SK-N-SH (cell line): ENCODE measurements at regions not wholly inside any gene's neighbourhood (a gene's known extent, or its start where the extent isn't known, plus 50 kb on each side); places are given as distances from the start of the nearest gene placed in this dataset.

ENCODE experiments used
- CTCF ChIA-PET: fragments of 300-600, 350-600 bp; formaldehyde crosslinking; extraction: SDS; loops from one replicate; lab custom pipeline; 2021; lab: Yijun Ruan, JAX
- POLR2A ChIA-PET: fragments of 350-600 bp; sonication (Branson Sonifier 250); formaldehyde crosslinking; extraction: SDS; loops from one replicate; lab custom pipeline; 2020; ENCODE audit warnings: antibody characterized with exemption, inconsistent platforms; lab: Yijun Ruan, JAX
- DNase-seq: peaks from one replicate; pipeline ENCODE4 v3.0.0; 2012
- H2AFZ ChIP-seq: fragments of 200-600 bp; sonication (generic); 2 replicates; pipeline ENCODE4 v1.8.1; 2016; ENCODE audit warnings: antibody characterized with exemption, mild to moderate bottlenecking, low read depth
- H3F3A ChIP-seq: fragments of 200-600 bp; sonication (generic); replicated peaks from 2 replicates; pipeline ENCODE3; 2016; ENCODE audit warnings: antibody characterized with exemption, mild to moderate bottlenecking; ENCODE audit not compliant: insufficient read depth
- H3K27ac ChIP-seq, 2 experiments: fragments of 200-500 bp in 1 of 2; fragments of 200-600 bp in 1 of 2; sonication (Bioruptor generic) in 1 of 2; sonication (generic), shearing (Covaris generic) in 1 of 2; 2 replicates each; pipeline versions ENCODE4 v1.5.1 to v1.6.1; 2014 to 2016; ENCODE audit warnings: low read depth in 2 of 2, inconsistent platforms in 1 of 2, low read length in 1 of 2, mild to moderate bottlenecking in 1 of 2, mixed read lengths in 1 of 2
- H3K27me3 ChIP-seq: fragments of 200-600 bp; sonication (generic), shearing (Covaris generic); 2 replicates; pipeline ENCODE4 v1.6.1; 2016; ENCODE audit warnings: mixed run types; ENCODE audit not compliant: insufficient read depth
- H3K36me3 ChIP-seq, 2 experiments: fragments of 200-500 bp in 1 of 2; fragments of 200-600 bp in 1 of 2; sonication (Bioruptor generic) in 1 of 2; sonication (generic) in 1 of 2; replicated peaks in 1 of 2; 2 replicates each; pipeline versions ENCODE3 to v1.5.1; 2014 to 2016; ENCODE audit warnings: low read length in 1 of 2, mild to moderate bottlenecking in 1 of 2; ENCODE audit not compliant: insufficient read depth in 2 of 2, control insufficient read depth in 1 of 2
- H3K4me1 ChIP-seq, 2 experiments: fragments of 200-500 bp in 1 of 2; fragments of 200-600 bp in 1 of 2; sonication (Bioruptor generic) in 1 of 2; sonication (generic), shearing (Covaris generic) in 1 of 2; 2 replicates each; pipeline versions ENCODE4 v1.5.1 to v1.6.1; 2014 to 2016; ENCODE audit warnings: low read depth in 1 of 2, low read length in 1 of 2, mixed run types in 1 of 2; ENCODE audit not compliant: insufficient read depth in 2 of 2, control insufficient read depth in 1 of 2
- H3K4me2 ChIP-seq: fragments of 200-600 bp; sonication (generic), shearing (Covaris generic); 2 replicates; pipeline ENCODE4 v1.6.1; 2017; ENCODE audit warnings: mixed run types
- H3K4me3 ChIP-seq, 2 experiments: fragments of 200-500 bp in 1 of 2; fragments of 200-600 bp in 1 of 2; sonication (Bioruptor generic) in 1 of 2; sonication (generic), shearing (Covaris generic) in 1 of 2; 2 replicates each; pipeline versions ENCODE4 v1.5.1 to v1.8.1; 2014 to 2016; ENCODE audit warnings: low read depth in 2 of 2, inconsistent platforms in 1 of 2, low read length in 1 of 2, mild to moderate bottlenecking in 1 of 2, mixed read lengths in 1 of 2, moderate library complexity in 1 of 2
- H3K79me2 ChIP-seq: fragments of 200-600 bp; sonication (generic); 2 replicates; pipeline ENCODE4 v1.8.1; 2017; ENCODE audit warnings: mild to moderate bottlenecking; ENCODE audit not compliant: insufficient read depth
- H3K9ac ChIP-seq: fragments of 200-600 bp; sonication (generic); 2 replicates; pipeline ENCODE4 v1.6.1; 2017; ENCODE audit warnings: mixed run types
- H3K9me2 ChIP-seq: fragments of 200-600 bp; sonication (generic); 2 replicates; pipeline ENCODE4 v1.6.1; 2017; ENCODE audit warnings: mixed run types
- H3K9me3 ChIP-seq: fragments of 200-600 bp; sonication (generic); 2 replicates; pipeline ENCODE4 v1.6.1; 2017; ENCODE audit warnings: mixed run types, mild to moderate bottlenecking, moderate library complexity
- H4K20me1 ChIP-seq: fragments of 200-600 bp; sonication (generic); 2 replicates; pipeline ENCODE4 v1.6.1; 2017; ENCODE audit warnings: mild to moderate bottlenecking, mixed run types; ENCODE audit not compliant: insufficient read depth
- CHD2 ChIP-seq: fragments of 150-350 bp; IDR thresholded peaks from 2 replicates; pipeline ENCODE4 v1.6.1; 2018; ENCODE audit warnings: low read length; ENCODE audit not compliant: partially characterized antibody
- ELF1 ChIP-seq: IDR thresholded peaks from 2 replicates; pipeline ENCODE4 v1.4.0; 2012
- EP300 ChIP-seq, 2 experiments: IDR thresholded peaks; 2 replicates each; pipeline versions ENCODE4 v1.4.0 to v1.6.1; 2012; ENCODE audit warnings: borderline replicate concordance in 1 of 2, low read depth in 1 of 2, low read length in 1 of 2
- FOXJ3 ChIP-seq: sonication (generic); formaldehyde crosslinking; IDR thresholded peaks from 2 replicates; pipeline ENCODE4 v1.5.1; 2020; ENCODE audit warnings: mild to moderate bottlenecking, missing genetic modification reagents
- FOXM1 ChIP-seq: IDR thresholded peaks from 2 replicates; pipeline ENCODE4 v1.4.0; 2012; ENCODE audit warnings: low read depth, mild to moderate bottlenecking
- JUND ChIP-seq: IDR thresholded peaks from 2 replicates; pipeline ENCODE4 v1.4.0; 2012
- POLR2AphosphoS5 ChIP-seq: IDR thresholded peaks from 2 replicates; pipeline ENCODE4 v1.6.1; 2012; ENCODE audit warnings: low read depth, low read length
- RAD21 ChIP-seq: IDR thresholded peaks from 2 replicates; pipeline ENCODE4 v1.6.1; 2012; ENCODE audit warnings: mild to moderate bottlenecking, low read length
- RCOR1 ChIP-seq: fragments of 150-350 bp; IDR thresholded peaks from 2 replicates; pipeline ENCODE4 v1.6.1; 2017; ENCODE audit warnings: antibody characterized with exemption, low read length
- RXRA ChIP-seq: IDR thresholded peaks from 2 replicates; pipeline ENCODE4 v1.4.0; 2012; ENCODE audit warnings: low read depth, mild to moderate bottlenecking, borderline replicate concordance
- SIN3A ChIP-seq: IDR thresholded peaks from 2 replicates; pipeline ENCODE4 v1.6.1; 2012; ENCODE audit warnings: low read depth, mild to moderate bottlenecking, low read length, moderate library complexity, borderline replicate concordance
- SMC3 ChIP-seq: IDR thresholded peaks from 2 replicates; pipeline ENCODE4 v1.6.1; 2012; ENCODE audit warnings: low read depth, low read length, improper control_type of control experiment
- TAF1 ChIP-seq: IDR thresholded peaks from 2 replicates; pipeline ENCODE4 v1.6.1; 2012; ENCODE audit warnings: low read depth, mild to moderate bottlenecking, low read length, moderate library complexity, borderline replicate concordance
- TCF12 ChIP-seq: IDR thresholded peaks from 2 replicates; pipeline ENCODE4 v1.4.0; 2012
- TEAD4 ChIP-seq: IDR thresholded peaks from 2 replicates; pipeline ENCODE4 v1.4.0; 2012; ENCODE audit warnings: mild to moderate bottlenecking, borderline replicate concordance; ENCODE audit not compliant: insufficient read depth
- YY1 ChIP-seq: IDR thresholded peaks from 2 replicates; pipeline ENCODE4 v1.4.0; 2012; ENCODE audit warnings: low read depth, mild to moderate bottlenecking
- WGBS: methylation state at CpG from one replicate; pipeline ENCODE4 v1.1.6; 2017; ENCODE audit warnings: low lambda C conversion rate; 5-methylcytosine and 5-hydroxymethylcytosine counted together
- TF ChIP-seq, protein P1 (sequence below): IDR thresholded peaks from 2 replicates; pipeline ENCODE4 v1.4.0; 2012; ENCODE audit warnings: low read depth
- TF ChIP-seq, protein P2 (sequence below): IDR thresholded peaks from 2 replicates; pipeline ENCODE4; 2012
- TF ChIP-seq, protein P3 (sequence below): IDR thresholded peaks from 2 replicates; pipeline ENCODE4 v1.4.0; 2012; ENCODE audit warnings: low read depth, borderline replicate concordance
- TF ChIP-seq, protein P4 (sequence below): fragments of 150-350 bp; IDR thresholded peaks from 2 replicates; pipeline ENCODE4 v1.6.1; 2017; ENCODE audit warnings: antibody characterized with exemption, low read length, low read depth, borderline replicate concordance

DNA sequence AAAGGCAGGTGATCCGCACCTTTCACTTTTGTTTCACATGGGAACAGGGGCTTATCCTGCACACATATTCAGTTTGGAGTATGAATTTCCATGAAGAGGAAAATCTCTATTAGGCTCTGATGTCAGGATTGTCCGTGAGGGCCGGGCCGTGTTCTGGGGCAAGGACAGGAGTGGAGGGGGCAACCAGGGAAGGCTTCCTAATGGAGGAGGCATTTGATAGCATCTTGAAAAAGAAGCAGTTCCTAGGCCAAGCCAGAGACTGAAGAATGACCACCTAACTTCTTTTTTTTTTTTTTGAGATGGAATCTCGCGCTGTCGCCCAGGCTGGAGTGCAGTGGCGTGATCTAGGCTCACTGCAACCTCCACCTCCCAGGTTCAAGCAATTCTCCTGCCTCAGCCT is 174.2 kb downstream of the SEC14L1 start:
- no peak for TF ChIP-seq YY1
- no peak for TF ChIP-seq TEAD4
- no peak for TF ChIP-seq RXRA
- Histone ChIP-seq H4K20me1 (no peaks in the 10 kb centered on the region), H3K9me3 (no peaks in the 10 kb centered on the region), H3K4me2 (peak overlapping the region; percentile 43; the same call in 1 of the 2 replicates), H3K9me2 (no peaks in the 10 kb centered on the region), H3K4me3 (no peak overlapping the region), H3K27ac (peak overlapping the region; percentile 39 to 78), H3K9ac (no peak overlapping the region), H3K27me3 (no peaks in the 10 kb centered on the region), H3F3A (peaks cover 29% of the 10 kb centered on the region), H3K36me3 (peaks cover 0 to 8% of the 10 kb centered on the region in 2 experiments), H3K79me2 (peaks cover 7% of the 10 kb centered on the region; the same call in 1 of the 2 replicates), H3K4me1 (peaks cover 41 to 66% of the 10 kb centered on the region in 2 experiments), H2AFZ (no peak overlapping the region)
- 89% methylated on average over 8 of the region's 8 CpGs for WGBS
- ChIA-PET CTCF (interaction anchor here (1.1 to 1.5 kb wide), 3 partner anchors 16 to 175 kb away, joined by 3 to 5 read pairs (median 3); partner anchors contain the start of gene SEC14L1), POLR2A (no interaction called here)
- DNase-seq: no peak

DNA sequence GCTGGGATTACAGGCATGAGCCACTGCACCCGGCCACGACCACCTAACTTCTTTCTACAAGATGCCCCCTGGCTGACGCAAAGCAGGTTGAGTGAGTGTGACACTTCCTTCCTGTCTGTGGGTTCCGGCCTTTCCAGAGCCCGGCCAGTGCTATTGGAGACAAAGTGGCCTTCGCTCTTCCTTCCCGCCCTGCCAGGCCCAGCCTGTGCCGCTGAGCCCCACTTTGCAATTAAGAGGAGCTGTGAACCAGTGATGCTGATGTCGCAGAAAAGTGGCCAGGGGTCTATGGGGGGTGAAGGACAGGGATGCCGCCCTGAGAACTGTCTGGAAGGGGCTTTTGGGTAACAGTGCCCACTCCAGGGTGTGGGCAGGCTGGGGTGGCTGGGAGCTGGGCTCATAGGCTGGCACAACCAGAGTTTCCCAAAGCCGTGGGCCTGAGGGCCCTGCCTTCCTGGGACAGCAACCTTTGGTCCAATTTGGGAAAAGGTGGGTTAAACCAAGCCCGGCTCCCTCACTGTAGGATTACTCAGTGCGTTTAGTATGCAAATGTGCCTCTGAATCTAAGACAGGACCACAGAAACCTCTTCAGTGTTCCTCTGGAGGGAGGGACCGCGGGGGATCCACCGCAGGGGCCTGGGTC is 174.9 kb downstream of the SEC14L1 start:
- Histone ChIP-seq H3K27me3 (no peaks in the 10 kb centered on the region), H3K79me2 (peaks cover 14% of the 10 kb centered on the region; the same call in 1 of the 2 replicates), H3K4me2 (peak overlapping the region; percentile 43), H3K9me2 (no peaks in the 10 kb centered on the region), H3K27ac (peak overlapping the region; percentile 78 to 89), H2AFZ (peak overlapping the region; percentile 42; the same call in 1 of the 2 replicates), H3K36me3 (peaks cover 0 to 8% of the 10 kb centered on the region in 2 experiments), H4K20me1 (no peaks in the 10 kb centered on the region), H3K4me3 (no peak overlapping the region), H3K4me1 (peaks cover 48 to 64% of the 10 kb centered on the region in 2 experiments), H3F3A (peaks cover 28% of the 10 kb centered on the region), H3K9ac (peak overlapping the region; percentile 54), H3K9me3 (no peaks in the 10 kb centered on the region)
- CTCF ChIA-PET: interaction anchor here (0.6 to 1.5 kb wide), 2 partner anchors 16 to 114 kb away, joined by 3 to 5 read pairs; no protein-coding TSS in a partner anchor
- POLR2A ChIA-PET: no interaction called here
- WGBS: 50% methylated on average over 12 of the region's 16 CpGs
- peak; percentile 87 for DNase-seq
- TF ChIP-seq EP300 (IDR thresholded peaks at IDR 0.05; ENCODE audit: borderline replicate concordance in 1 of 2, low read depth in 1 of 2, low read length in 1 of 2) (peak in 1 of 2 experiments; percentile 57; a peak in 1 of 4 replicates), POLR2AphosphoS5 (peak; percentile 47; the same call in 1 of the 2 replicates), ELF1 (no peak), CHD2 (peak; percentile 33), RXRA (no peak), TAF1 (no peak), TEAD4 (0 out of 2 replicates have a peak, but pooled peaks have one; percentile 14), RCOR1 (no peak), FOXJ3 (CRISPR knock-in tag) (0 out of 2 replicates have a peak, but pooled peaks have one; percentile 21), RAD21 (0 out of 2 replicates have a peak, but pooled peaks have one; percentile 14), JUND (no peak), SMC3 (no peak), TCF12 (peak; percentile 87), SIN3A (no peak), FOXM1 (no peak)
- TF ChIP-seq, protein P1, sequence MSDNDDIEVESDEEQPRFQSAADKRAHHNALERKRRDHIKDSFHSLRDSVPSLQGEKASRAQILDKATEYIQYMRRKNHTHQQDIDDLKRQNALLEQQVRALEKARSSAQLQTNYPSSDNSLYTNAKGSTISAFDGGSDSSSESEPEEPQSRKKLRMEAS: peak; percentile 27; the same call in 1 of the 2 replicates
- TF ChIP-seq, protein P2, sequence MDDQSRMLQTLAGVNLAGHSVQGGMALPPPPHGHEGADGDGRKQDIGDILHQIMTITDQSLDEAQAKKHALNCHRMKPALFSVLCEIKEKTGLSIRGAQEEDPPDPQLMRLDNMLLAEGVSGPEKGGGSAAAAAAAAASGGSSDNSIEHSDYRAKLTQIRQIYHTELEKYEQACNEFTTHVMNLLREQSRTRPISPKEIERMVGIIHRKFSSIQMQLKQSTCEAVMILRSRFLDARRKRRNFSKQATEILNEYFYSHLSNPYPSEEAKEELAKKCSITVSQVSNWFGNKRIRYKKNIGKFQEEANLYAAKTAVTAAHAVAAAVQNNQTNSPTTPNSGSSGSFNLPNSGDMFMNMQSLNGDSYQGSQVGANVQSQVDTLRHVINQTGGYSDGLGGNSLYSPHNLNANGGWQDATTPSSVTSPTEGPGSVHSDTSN: peak; percentile 76
- TF ChIP-seq, protein P3, sequence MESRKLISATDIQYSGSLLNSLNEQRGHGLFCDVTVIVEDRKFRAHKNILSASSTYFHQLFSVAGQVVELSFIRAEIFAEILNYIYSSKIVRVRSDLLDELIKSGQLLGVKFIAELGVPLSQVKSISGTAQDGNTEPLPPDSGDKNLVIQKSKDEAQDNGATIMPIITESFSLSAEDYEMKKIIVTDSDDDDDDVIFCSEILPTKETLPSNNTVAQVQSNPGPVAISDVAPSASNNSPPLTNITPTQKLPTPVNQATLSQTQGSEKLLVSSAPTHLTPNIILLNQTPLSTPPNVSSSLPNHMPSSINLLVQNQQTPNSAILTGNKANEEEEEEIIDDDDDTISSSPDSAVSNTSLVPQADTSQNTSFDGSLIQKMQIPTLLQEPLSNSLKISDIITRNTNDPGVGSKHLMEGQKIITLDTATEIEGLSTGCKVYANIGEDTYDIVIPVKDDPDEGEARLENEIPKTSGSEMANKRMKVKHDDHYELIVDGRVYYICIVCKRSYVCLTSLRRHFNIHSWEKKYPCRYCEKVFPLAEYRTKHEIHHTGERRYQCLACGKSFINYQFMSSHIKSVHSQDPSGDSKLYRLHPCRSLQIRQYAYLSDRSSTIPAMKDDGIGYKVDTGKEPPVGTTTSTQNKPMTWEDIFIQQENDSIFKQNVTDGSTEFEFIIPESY: 0 out of 2 replicates have a peak, but pooled peaks have one; percentile 14
- TF ChIP-seq, protein P4, sequence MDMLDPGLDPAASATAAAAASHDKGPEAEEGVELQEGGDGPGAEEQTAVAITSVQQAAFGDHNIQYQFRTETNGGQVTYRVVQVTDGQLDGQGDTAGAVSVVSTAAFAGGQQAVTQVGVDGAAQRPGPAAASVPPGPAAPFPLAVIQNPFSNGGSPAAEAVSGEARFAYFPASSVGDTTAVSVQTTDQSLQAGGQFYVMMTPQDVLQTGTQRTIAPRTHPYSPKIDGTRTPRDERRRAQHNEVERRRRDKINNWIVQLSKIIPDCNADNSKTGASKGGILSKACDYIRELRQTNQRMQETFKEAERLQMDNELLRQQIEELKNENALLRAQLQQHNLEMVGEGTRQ: no peak
